H1 (cell line): ENCODE measurements at regions not wholly inside any gene's neighbourhood (a gene's known extent, or its start where the extent isn't known, plus 50 kb on each side); places are given as distances from the start of the nearest gene placed in this dataset.

Experiments used
- CTCF ChIA-PET: fragments of 300-600 bp; sonication (Branson Sonifier 250); formaldehyde crosslinking; loops from one replicate; lab custom pipeline; 2021; ENCODE audit not compliant: partially characterized antibody; lab: Charles Lee
- POLR2A ChIA-PET: fragments of 300-600 bp; sonication (Branson Sonifier 250); formaldehyde crosslinking; loops from one replicate; lab custom pipeline; 2021; ENCODE audit warnings: inconsistent platforms; ENCODE audit not compliant: partially characterized antibody; lab: Charles Lee
- DNase-seq, 2 experiments: peaks; one replicate each; pipeline versions ENCODE4 v3.0.0 to v3.0.0-alpha.2; 2010 to 2022; ENCODE audit warnings: low spot score in 2 of 2, low read depth in 1 of 2, mixed read lengths in 1 of 2
- FAIRE-seq: peaks from 2 replicates; lab custom pipeline; 2011; peaks lifted over from hg19 to GRCh38; lab: Jason Lieb, UNC
- H2AFZ ChIP-seq: 2 replicates; pipeline ENCODE4 v1.8.1; 2012; ENCODE audit warnings: low read length, inconsistent platforms
- H2AK5ac ChIP-seq: 2 replicates; pipeline ENCODE4 v1.6.1; 2013; ENCODE audit warnings: low read depth, low read length
- H2BK120ac ChIP-seq: replicated peaks from 2 replicates; pipeline ENCODE3; 2013; ENCODE audit warnings: low read depth, low read length, inconsistent platforms
- H2BK12ac ChIP-seq: 2 replicates; pipeline ENCODE4 v1.6.1; 2013; ENCODE audit warnings: low read depth, low read length
- H2BK15ac ChIP-seq: 2 replicates; pipeline ENCODE4 v1.6.1; 2013; ENCODE audit warnings: low read length
- H2BK20ac ChIP-seq: 2 replicates; pipeline ENCODE4 v1.6.1; 2013; ENCODE audit warnings: low read length
- H2BK5ac ChIP-seq: 2 replicates; pipeline ENCODE4 v1.6.1; 2013; ENCODE audit warnings: low read depth, low read length
- H3K14ac ChIP-seq: 2 replicates; pipeline ENCODE4 v1.6.1; 2013; ENCODE audit warnings: inconsistent platforms; ENCODE audit not compliant: insufficient read length
- H3K18ac ChIP-seq: 2 replicates; pipeline ENCODE4 v1.6.1; 2013; ENCODE audit warnings: low read length; ENCODE audit errors: extremely low read depth
- H3K23ac ChIP-seq: 2 replicates; pipeline ENCODE4 v1.6.1; 2013; ENCODE audit warnings: inconsistent platforms; ENCODE audit not compliant: insufficient read length
- H3K23me2 ChIP-seq: 2 replicates; pipeline ENCODE4 v1.6.1; 2013; ENCODE audit warnings: low read depth, low read length
- H3K27ac ChIP-seq: 2 replicates; pipeline ENCODE4 v1.6.1; 2011; ENCODE audit warnings: low read depth, low read length, inconsistent platforms
- H3K27me3 ChIP-seq, 4 experiments: replicated peaks in 1 of 4; 1 replicate in 1 of 4; 2 replicates in 3 of 4; pipeline versions ENCODE4 v1.6.1 to v1.8.1; 2011 to 2013; ENCODE audit warnings: low read length in 3 of 4, mild to moderate bottlenecking in 3 of 4, inconsistent platforms in 2 of 4, mixed read lengths in 2 of 4, moderate library complexity in 1 of 4; ENCODE audit not compliant: control insufficient read depth in 3 of 4, insufficient read depth in 3 of 4; ENCODE audit errors: extremely low read depth in 1 of 4
- H3K36me3 ChIP-seq, 4 experiments: 2 replicates each; pipeline versions ENCODE4 v1.6.1 to v1.8.1; 2011 to 2013; ENCODE audit warnings: mild to moderate bottlenecking in 4 of 4, low read length in 3 of 4, moderate library complexity in 2 of 4, control low read depth in 1 of 4, inconsistent platforms in 1 of 4; ENCODE audit not compliant: insufficient read depth in 4 of 4, control insufficient read depth in 2 of 4
- H3K4ac ChIP-seq: replicated peaks from 2 replicates; pipeline ENCODE3; 2013; ENCODE audit warnings: low read length, low read depth, mixed read lengths, inconsistent platforms; ENCODE audit not compliant: insufficient read length
- H3K4me1 ChIP-seq, 4 experiments: replicated peaks in 1 of 4; 1 replicate in 1 of 4; 2 replicates in 3 of 4; pipeline versions ENCODE4 v1.6.1 to v1.8.1; 2011 to 2013; ENCODE audit warnings: low read length in 3 of 4, inconsistent platforms in 2 of 4, mixed read lengths in 1 of 4; ENCODE audit not compliant: insufficient read depth in 4 of 4, control insufficient read depth in 3 of 4
- H3K4me2 ChIP-seq, 2 experiments: 2 replicates each; pipeline versions ENCODE4 v1.6.1 to v1.8.1; 2011 to 2013; ENCODE audit warnings: low read depth in 2 of 2, low read length in 2 of 2, control low read depth in 1 of 2, inconsistent platforms in 1 of 2, mild to moderate bottlenecking in 1 of 2; ENCODE audit not compliant: insufficient read depth in 1 of 2
- H3K4me3 ChIP-seq, 4 experiments: fragments of 200-600, 300-600 bp in 1 of 4; sonication (generic), shearing (Covaris generic), sonication (Bioruptor Twin) in 1 of 4; 2 replicates each; pipeline versions ENCODE4 v1.5.1 to v1.8.1; 2011 to 2016; ENCODE audit warnings: low read length in 4 of 4, low read depth in 3 of 4, control low read depth in 2 of 4, inconsistent platforms in 2 of 4, mild to moderate bottlenecking in 2 of 4, mixed read lengths in 1 of 4, moderate library complexity in 1 of 4; ENCODE audit not compliant: insufficient read depth in 2 of 4; ENCODE audit errors: extremely low read depth in 1 of 4
- H3K56ac ChIP-seq: replicated peaks from 2 replicates; pipeline ENCODE3; 2013; ENCODE audit warnings: low read depth, mild to moderate bottlenecking, mixed read lengths, low read length, inconsistent platforms; ENCODE audit not compliant: insufficient read length
- H3K79me1 ChIP-seq: 2 replicates; pipeline ENCODE4 v1.6.1; 2013; ENCODE audit warnings: low read depth, low read length, control low read depth
- H3K79me2 ChIP-seq, 2 experiments: 2 replicates each; pipeline versions ENCODE4 v1.6.1 to v1.8.1; 2012 to 2013; ENCODE audit warnings: low read length in 2 of 2, mild to moderate bottlenecking in 2 of 2, inconsistent platforms in 1 of 2; ENCODE audit not compliant: insufficient read depth in 2 of 2, control insufficient read depth in 1 of 2
- H3K9ac ChIP-seq, 4 experiments: replicated peaks in 1 of 4; 1 replicate in 1 of 4; 2 replicates in 3 of 4; pipeline versions ENCODE4 v1.6.1 to v1.8.1; 2011 to 2013; ENCODE audit warnings: low read depth in 3 of 4, low read length in 3 of 4, control low read depth in 2 of 4, mild to moderate bottlenecking in 2 of 4, moderate library complexity in 2 of 4, inconsistent platforms in 1 of 4; ENCODE audit errors: extremely low read depth in 1 of 4
- H3K9me3 ChIP-seq, 2 experiments: 2 replicates each; pipeline versions ENCODE4 v1.6.1 to v1.8.1; 2012 to 2013; ENCODE audit warnings: mild to moderate bottlenecking in 2 of 2, moderate library complexity in 2 of 2, control low read depth in 1 of 2, inconsistent platforms in 1 of 2, low read depth in 1 of 2, low read length in 1 of 2, mixed read lengths in 1 of 2; ENCODE audit not compliant: insufficient read depth in 2 of 2
- H4K20me1 ChIP-seq, 2 experiments: replicated peaks in 1 of 2; 2 replicates each; pipeline versions ENCODE3 to v1.8.1; 2011 to 2013; ENCODE audit warnings: inconsistent platforms in 2 of 2, low read length in 2 of 2, mild to moderate bottlenecking in 1 of 2; ENCODE audit not compliant: insufficient read depth in 2 of 2, control insufficient read depth in 1 of 2
- H4K5ac ChIP-seq: 2 replicates; pipeline ENCODE4 v1.6.1; 2013; ENCODE audit warnings: low read length, low read depth, mixed read lengths, inconsistent platforms; ENCODE audit not compliant: insufficient read length
- H4K8ac ChIP-seq: 2 replicates; pipeline ENCODE4 v1.8.0; 2013; ENCODE audit warnings: mild to moderate bottlenecking, moderate library complexity, low read length, inconsistent platforms; ENCODE audit not compliant: insufficient read depth; ENCODE audit errors: extremely low read depth
- H4K91ac ChIP-seq: replicated peaks from 2 replicates; pipeline ENCODE3; 2013; ENCODE audit warnings: low read length, mixed read lengths, inconsistent platforms; ENCODE audit not compliant: insufficient read length
- ASH2L ChIP-seq: fragments of 200-600, 300-600 bp; sonication (generic); IDR thresholded peaks from one replicate; pipeline ENCODE4 v1.7.1; 2017; ENCODE audit warnings: low read length
- EZH2 ChIP-seq: fragments of 200-600 bp; sonication (generic); IDR thresholded peaks from 2 replicates; pipeline ENCODE4 v1.7.1; 2012; ENCODE audit warnings: low read depth, mild to moderate bottlenecking, moderate library complexity, low read length, inconsistent platforms; ENCODE audit not compliant: severe bottlenecking
- GTF2F1 ChIP-seq: IDR thresholded peaks from 2 replicates; pipeline ENCODE4 v1.6.1; 2012; ENCODE audit warnings: low read depth, low read length, improper control_type of control experiment, borderline replicate concordance
- KDM1A ChIP-seq: fragments of 200-600, 300-600 bp; sonication (generic); IDR thresholded peaks from 2 replicates; pipeline ENCODE4 v1.7.1; 2016; ENCODE audit warnings: mild to moderate bottlenecking, low read length, borderline replicate concordance
- SRF ChIP-seq: IDR thresholded peaks from 2 replicates; pipeline ENCODE4 v1.6.1; 2011; ENCODE audit warnings: mild to moderate bottlenecking, low read depth, low read length, moderate library complexity
- TBP ChIP-seq: IDR thresholded peaks from 2 replicates; pipeline ENCODE4 v1.6.1; 2011; ENCODE audit warnings: low read depth, low read length, improper control_type of control experiment
- WGBS, 2 experiments: shearing (Covaris generic) in 1 of 2; methylation state at CpG; one replicate each; pipeline versions ENCODE4 v1.1.6 to v1.1.7; 2013 to 2015; ENCODE audit warnings: low lambda C conversion rate in 2 of 2, mixed read lengths in 2 of 2, inconsistent platforms in 1 of 2, low coverage in 1 of 2, missing lambda C conversion rate in 1 of 2; ENCODE audit not compliant: insufficient replicate concordance in 2 of 2, insufficient coverage in 1 of 2, insufficient read length in 1 of 2; ENCODE audit errors: extremely low coverage in 1 of 2, missing lambda C conversion rate in 1 of 2; 5-methylcytosine and 5-hydroxymethylcytosine counted together
- TF ChIP-seq, protein P1 (sequence below): IDR thresholded peaks from 2 replicates; pipeline ENCODE4 v1.6.1; 2012; ENCODE audit warnings: inconsistent platforms
- TF ChIP-seq, protein P2 (sequence below), 3 experiments: IDR thresholded peaks; 1 replicate in 2 of 3; 2 replicates in 1 of 3; pipeline versions ENCODE4 v1.5.1 to v1.6.1; 2011; ENCODE audit warnings: low read length in 3 of 3, mild to moderate bottlenecking in 3 of 3, inconsistent platforms in 2 of 3, low read depth in 1 of 3, moderate library complexity in 1 of 3; ENCODE audit not compliant: insufficient read depth in 1 of 3; ENCODE audit errors: control extremely low read depth in 1 of 3

- Histone ChIP-seq H3K36me3 (no peaks in the 10 kb centered on the region), H3K23ac (no peak overlapping the region), H3K14ac (no peak overlapping the region), H3K56ac (no peak overlapping the region), H3K27ac (no peak overlapping the region), H2BK120ac (no peak overlapping the region), H3K79me1 (no peaks in the 10 kb centered on the region), H3K23me2 (peaks cover 6% of the 10 kb centered on the region; the same call in 1 of the 2 replicates), H3K4me3 (peak overlapping the region in 1 of 4 experiments; percentile 39; a peak in 2 of 8 replicates), H2AK5ac (no peak overlapping the region), H4K91ac (peak overlapping the region; percentile 82), H3K9me3 (no peaks in the 10 kb centered on the region), H3K18ac (peak overlapping the region; percentile 66; the same call in 1 of the 2 replicates), H2BK5ac (peak overlapping the region; percentile 40; the same call in 1 of the 2 replicates), H3K9ac (no peak overlapping the region), H4K5ac (no peak overlapping the region), H4K8ac (peak overlapping the region; percentile 39), H2BK15ac (peak overlapping the region; percentile 92), H3K4ac (peak overlapping the region; percentile 91), H2BK12ac (peak overlapping the region; percentile 93; the same call in 1 of the 2 replicates), H2BK20ac (no peak overlapping the region), H2AFZ (peak overlapping the region; percentile 19; the same call in 1 of the 2 replicates), H4K20me1 (peaks cover 0 to 4% of the 10 kb centered on the region in 2 experiments), H3K79me2 (no peaks in the 10 kb centered on the region), H3K27me3 (peaks cover 0 to 14% (median 7%) of the 10 kb centered on the region in 4 experiments; a peak in 5 of 7 replicates), H3K4me2 (peak overlapping the region in 1 of 2 experiments; percentile 62; a peak in 3 of 4 replicates), H3K4me1 (peaks cover 0 to 6% (median 4%) of the 10 kb centered on the region in 4 experiments; a peak in 4 of 7 replicates)
- DNase-seq (peak; percentile 61 to 89), FAIRE-seq (no peak)
- CTCF ChIA-PET, result interaction anchor here (0.6 to 5.1 kb wide), 41 partner anchors 10 to 347 kb away, joined by 3 to 150 read pairs (median 4); partner anchors contain the start of gene SPO11
- POLR2A ChIA-PET, result interaction anchor here (0.6 to 0.9 kb wide), 2 partner anchors 17 to 27 kb away, joined by 3 read pairs; no protein-coding TSS in a partner anchor
- 39% methylated on average over 30 of the region's 34 CpGs; no CpG with 5 or more reads in 1 of the 2 experiments for WGBS, 2 experiments
- peak; percentile 23 for TF ChIP-seq EZH2
- TF ChIP-seq, protein P1, sequence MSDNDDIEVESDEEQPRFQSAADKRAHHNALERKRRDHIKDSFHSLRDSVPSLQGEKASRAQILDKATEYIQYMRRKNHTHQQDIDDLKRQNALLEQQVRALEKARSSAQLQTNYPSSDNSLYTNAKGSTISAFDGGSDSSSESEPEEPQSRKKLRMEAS, result peak; percentile 93
- TF ChIP-seq ASH2L, result no peak
- TF ChIP-seq SRF, result no peak
- TF ChIP-seq TBP, result peak; percentile 77
- no peak for TF ChIP-seq GTF2F1
- TF ChIP-seq KDM1A, result no peak
- TF ChIP-seq, protein P2, sequence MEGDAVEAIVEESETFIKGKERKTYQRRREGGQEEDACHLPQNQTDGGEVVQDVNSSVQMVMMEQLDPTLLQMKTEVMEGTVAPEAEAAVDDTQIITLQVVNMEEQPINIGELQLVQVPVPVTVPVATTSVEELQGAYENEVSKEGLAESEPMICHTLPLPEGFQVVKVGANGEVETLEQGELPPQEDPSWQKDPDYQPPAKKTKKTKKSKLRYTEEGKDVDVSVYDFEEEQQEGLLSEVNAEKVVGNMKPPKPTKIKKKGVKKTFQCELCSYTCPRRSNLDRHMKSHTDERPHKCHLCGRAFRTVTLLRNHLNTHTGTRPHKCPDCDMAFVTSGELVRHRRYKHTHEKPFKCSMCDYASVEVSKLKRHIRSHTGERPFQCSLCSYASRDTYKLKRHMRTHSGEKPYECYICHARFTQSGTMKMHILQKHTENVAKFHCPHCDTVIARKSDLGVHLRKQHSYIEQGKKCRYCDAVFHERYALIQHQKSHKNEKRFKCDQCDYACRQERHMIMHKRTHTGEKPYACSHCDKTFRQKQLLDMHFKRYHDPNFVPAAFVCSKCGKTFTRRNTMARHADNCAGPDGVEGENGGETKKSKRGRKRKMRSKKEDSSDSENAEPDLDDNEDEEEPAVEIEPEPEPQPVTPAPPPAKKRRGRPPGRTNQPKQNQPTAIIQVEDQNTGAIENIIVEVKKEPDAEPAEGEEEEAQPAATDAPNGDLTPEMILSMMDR (IDR thresholded peaks at IDR 0.05; ENCODE audit: control extremely low read depth in 1 of 3, insufficient read depth in 1 of 3, low read depth in 1 of 3, low read length in 3 of 3), result peak; percentile 89 to 96 (median 94)
Measured at GRCh38 chr20:57092112-57092899, 174.1 kb downstream of the BMP7 start.
